SIG-M5 treated with dmso at 0.1 percent for 504 hours (cell line): ENCODE measurements at regions not wholly inside any gene's neighbourhood (a gene's known extent, or its start where the extent isn't known, plus 50 kb on each side); places are given as distances from the start of the nearest gene placed in this dataset.
"Not testable (repeated sequence)": the region's sequence is repeated elsewhere in the genome, so short reads cannot be mapped to it uniquely, and the experiment has no call there.

Experiments
- DNase-seq: peaks from one replicate; lab custom pipeline; 2025; ENCODE audit not compliant: unreplicated experiment; lab: John Stamatoyannopoulos, UW

- DNase-seq: no peak
These were observed 292.5 kb upstream of the CNR1 start for GRCh38 chr6:88458662-88459061.

- no peak for DNase-seq
These were observed 290.2 kb upstream of the CNR1 start for GRCh38 chr6:88456221-88456859.

GRCh38 chr6:88455317-88455716 is 289.2 kb upstream of the CNR1 start:
- no peak for DNase-seq

- DNase-seq: no peak
These were observed 288.5 kb upstream of the CNR1 start for GRCh38 chr6:88454658-88455057.

GRCh38 chr6:88449770-88450169 is 283.6 kb upstream of the CNR1 start:
- peak; percentile 79 for DNase-seq

- no peak for DNase-seq
These were observed 279.2 kb upstream of the CNR1 start for GRCh38 chr6:88445188-88445965.

GRCh38 chr6:88443554-88443953 is 277.4 kb upstream of the CNR1 start:
- peak; percentile 57 for DNase-seq

GRCh38 chr6:88442737-88443136 is 276.6 kb upstream of the CNR1 start:
- peak; percentile 57 for DNase-seq

GRCh38 chr6:88441346-88441745 is 275.2 kb upstream of the CNR1 start:
- no peak for DNase-seq

GRCh38 chr6:88428068-88428467 is 261.9 kb upstream of the CNR1 start:
- no peak for DNase-seq

- DNase-seq: no peak
These were observed 259.9 kb upstream of the CNR1 start for GRCh38 chr6:88426005-88426404.

GRCh38 chr6:88422831-88423230 is 256.7 kb upstream of the CNR1 start:
- no peak for DNase-seq

- DNase-seq: not testable (repeated sequence)
These were observed 254.9 kb upstream of the CNR1 start for GRCh38 chr6:88420967-88421488.

GRCh38 chr6:88418921-88419810 is 253.0 kb upstream of the CNR1 start:
- not testable (repeated sequence) for DNase-seq

GRCh38 chr6:88417361-88417760 is 251.2 kb upstream of the CNR1 start:
- not testable (repeated sequence) for DNase-seq

- no peak for DNase-seq
These were observed 247.3 kb upstream of the CNR1 start for GRCh38 chr6:88413459-88413858.

GRCh38 chr6:88408355-88408754 is 242.2 kb upstream of the CNR1 start:
- not testable (repeated sequence) for DNase-seq

GRCh38 chr6:88406674-88407073 is 240.5 kb upstream of the CNR1 start:
- not testable (repeated sequence) for DNase-seq

- no peak for DNase-seq
These were observed 237.3 kb upstream of the CNR1 start for GRCh38 chr6:88403486-88403885.

- DNase-seq: no peak
These were observed 236.8 kb upstream of the CNR1 start for GRCh38 chr6:88402909-88403308.

GRCh38 chr6:88390998-88391397 is 224.9 kb upstream of the CNR1 start:
- not testable (repeated sequence) for DNase-seq
